ENCODE measurements at regions not wholly inside any gene's neighbourhood (a gene's known extent, or its start where the extent isn't known, plus 50 kb on each side); places are given as distances from the start of the nearest gene placed in this dataset.

DNA sequence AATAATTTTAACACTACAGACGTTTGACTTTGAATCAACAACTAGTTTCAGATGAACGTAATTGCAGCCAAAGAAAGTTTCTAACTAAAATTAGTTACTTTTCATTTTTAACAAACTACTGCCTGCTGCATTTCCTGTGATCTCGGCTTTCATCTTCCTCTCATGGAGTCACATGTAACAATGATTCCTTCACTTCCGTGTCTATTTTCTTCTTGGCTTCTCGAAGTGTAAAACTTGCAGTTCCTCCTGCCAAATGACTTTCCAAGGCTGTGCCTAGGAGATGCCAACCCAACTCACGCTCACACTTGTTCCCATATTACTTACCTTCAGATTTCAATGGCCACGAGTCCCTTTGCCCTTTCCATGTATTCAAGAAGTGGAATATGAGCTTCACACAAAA lies 1406.3 kb upstream of the CELF4 start:
- H3K27ac ChIP-seq (ENCODE audit: low read depth, low read length, poor library complexity, severe bottlenecking), result no peak overlapping the region
- no peaks in the 10 kb centered on the region for H3K27me3 ChIP-seq (ENCODE audit: insufficient read depth, low read length)
- no peak overlapping the region for H3K4me2 ChIP-seq (ENCODE audit: low read length)
- no peak overlapping the region for H3K9ac ChIP-seq (ENCODE audit: low read length)
- H3K4me3 ChIP-seq (ENCODE audit: low read depth, low read length, poor library complexity, severe bottlenecking), result no peak overlapping the region
- no peak for TF ChIP-seq EZH2 (IDR thresholded peaks at IDR 0.05; ENCODE audit: borderline replicate concordance, low read length)
- TF ChIP-seq, protein P1, sequence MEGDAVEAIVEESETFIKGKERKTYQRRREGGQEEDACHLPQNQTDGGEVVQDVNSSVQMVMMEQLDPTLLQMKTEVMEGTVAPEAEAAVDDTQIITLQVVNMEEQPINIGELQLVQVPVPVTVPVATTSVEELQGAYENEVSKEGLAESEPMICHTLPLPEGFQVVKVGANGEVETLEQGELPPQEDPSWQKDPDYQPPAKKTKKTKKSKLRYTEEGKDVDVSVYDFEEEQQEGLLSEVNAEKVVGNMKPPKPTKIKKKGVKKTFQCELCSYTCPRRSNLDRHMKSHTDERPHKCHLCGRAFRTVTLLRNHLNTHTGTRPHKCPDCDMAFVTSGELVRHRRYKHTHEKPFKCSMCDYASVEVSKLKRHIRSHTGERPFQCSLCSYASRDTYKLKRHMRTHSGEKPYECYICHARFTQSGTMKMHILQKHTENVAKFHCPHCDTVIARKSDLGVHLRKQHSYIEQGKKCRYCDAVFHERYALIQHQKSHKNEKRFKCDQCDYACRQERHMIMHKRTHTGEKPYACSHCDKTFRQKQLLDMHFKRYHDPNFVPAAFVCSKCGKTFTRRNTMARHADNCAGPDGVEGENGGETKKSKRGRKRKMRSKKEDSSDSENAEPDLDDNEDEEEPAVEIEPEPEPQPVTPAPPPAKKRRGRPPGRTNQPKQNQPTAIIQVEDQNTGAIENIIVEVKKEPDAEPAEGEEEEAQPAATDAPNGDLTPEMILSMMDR (IDR thresholded peaks at IDR 0.05; ENCODE audit: low read length), result no peak
- H3K4me1 ChIP-seq (ENCODE audit: insufficient read depth, low read length, severe bottlenecking), result no peaks in the 10 kb centered on the region
- H3F3A ChIP-seq (ENCODE audit: insufficient read depth, low read length), result no peaks in the 10 kb centered on the region
- H4K20me1 ChIP-seq (ENCODE audit: insufficient read depth, low read length), result no peaks in the 10 kb centered on the region
- H3K79me2 ChIP-seq (ENCODE audit: insufficient read depth, low read length), result no peaks in the 10 kb centered on the region
- no peaks in the 10 kb centered on the region for H3K9me2 ChIP-seq (ENCODE audit: low read depth, low read length)
- no peak overlapping the region for H2AFZ ChIP-seq (ENCODE audit: low read length)
- H3K36me3 ChIP-seq (ENCODE audit: insufficient read depth, low read length), result no peaks in the 10 kb centered on the region
- no peaks in the 10 kb centered on the region for H3K9me3 ChIP-seq (ENCODE audit: low read length)

DNA sequence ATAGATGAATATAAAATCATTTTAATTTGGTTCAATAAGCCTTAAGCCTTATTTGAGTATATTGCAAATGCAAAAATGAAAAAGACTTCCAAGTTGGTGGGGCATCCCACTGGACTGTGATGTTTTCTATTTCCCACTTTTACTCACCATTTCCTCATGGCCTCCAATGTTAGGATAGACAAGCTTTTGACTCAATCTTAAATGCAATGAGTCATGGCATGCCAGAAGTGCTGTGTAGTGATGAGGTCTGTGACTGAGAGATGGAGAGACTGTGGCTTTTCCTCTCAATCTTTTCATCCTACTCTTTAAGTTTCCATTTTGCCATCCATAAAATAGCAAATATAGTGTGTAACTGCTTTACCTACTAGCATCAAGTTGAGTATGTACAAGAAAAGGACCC lies 1401.2 kb upstream of the CELF4 start:
- Histone ChIP-seq H3K79me2 (ENCODE audit: insufficient read depth, low read length) (no peaks in the 10 kb centered on the region), H3F3A (ENCODE audit: insufficient read depth, low read length) (no peaks in the 10 kb centered on the region), H3K9me3 (ENCODE audit: low read length) (no peaks in the 10 kb centered on the region), H3K4me1 (ENCODE audit: insufficient read depth, low read length, severe bottlenecking) (no peaks in the 10 kb centered on the region), H3K27ac (ENCODE audit: low read depth, low read length, poor library complexity, severe bottlenecking) (no peak overlapping the region), H3K4me2 (ENCODE audit: low read length) (no peak overlapping the region), H2AFZ (ENCODE audit: low read length) (no peak overlapping the region), H3K9ac (ENCODE audit: low read length) (no peak overlapping the region), H3K27me3 (ENCODE audit: insufficient read depth, low read length) (no peaks in the 10 kb centered on the region), H4K20me1 (ENCODE audit: insufficient read depth, low read length) (no peaks in the 10 kb centered on the region), H3K36me3 (ENCODE audit: insufficient read depth, low read length) (no peaks in the 10 kb centered on the region), H3K4me3 (ENCODE audit: low read depth, low read length, poor library complexity, severe bottlenecking) (no peak overlapping the region), H3K9me2 (ENCODE audit: low read depth, low read length) (no peaks in the 10 kb centered on the region)
- TF ChIP-seq, protein P1 (IDR thresholded peaks at IDR 0.05; ENCODE audit: low read length), result no peak
- TF ChIP-seq EZH2 (IDR thresholded peaks at IDR 0.05; ENCODE audit: borderline replicate concordance, low read length), result no peak

DNA sequence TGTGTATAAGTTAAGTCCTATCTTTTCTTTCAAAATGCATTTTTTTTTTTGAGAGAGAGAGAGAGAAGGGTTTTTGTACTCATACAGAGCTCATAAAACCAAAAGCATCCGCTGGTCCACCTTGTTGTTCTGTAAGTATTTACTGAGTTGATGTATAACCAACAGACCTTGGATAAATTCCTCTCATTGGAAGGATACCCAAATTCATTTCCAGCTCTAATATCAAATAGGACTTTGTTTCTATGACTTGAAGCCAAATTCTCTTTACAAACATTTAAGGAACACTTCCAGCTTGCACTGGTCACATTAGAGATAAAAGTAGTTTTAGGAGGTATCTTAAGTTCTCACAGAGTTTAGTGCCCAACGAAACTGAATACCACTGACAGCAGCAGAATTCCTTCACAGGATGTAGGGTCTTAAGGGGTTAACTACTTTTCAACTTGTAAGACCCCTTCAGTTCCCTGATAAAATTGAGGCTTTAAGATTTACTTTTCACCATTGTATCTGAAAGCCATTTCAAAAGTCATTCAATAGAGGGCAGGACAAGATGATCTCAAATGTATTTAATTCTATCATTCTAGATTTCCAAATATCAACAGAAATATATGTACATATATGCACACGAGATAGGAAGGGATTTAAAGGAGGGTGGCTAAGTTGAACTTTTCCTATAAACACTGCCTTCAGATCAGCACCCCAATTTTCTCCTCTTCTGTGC lies 1398.5 kb upstream of the CELF4 start:
- no peak overlapping the region for H3K4me2 ChIP-seq (ENCODE audit: low read length)
- no peaks in the 10 kb centered on the region for H3K9me2 ChIP-seq (ENCODE audit: low read depth, low read length)
- no peaks in the 10 kb centered on the region for H3K79me2 ChIP-seq (ENCODE audit: insufficient read depth, low read length)
- H3K27ac ChIP-seq (ENCODE audit: low read depth, low read length, poor library complexity, severe bottlenecking), result no peak overlapping the region
- H3K27me3 ChIP-seq (ENCODE audit: insufficient read depth, low read length), result no peaks in the 10 kb centered on the region
- no peaks in the 10 kb centered on the region for H3F3A ChIP-seq (ENCODE audit: insufficient read depth, low read length)
- H3K4me1 ChIP-seq (ENCODE audit: insufficient read depth, low read length, severe bottlenecking), result no peaks in the 10 kb centered on the region
- H3K4me3 ChIP-seq (ENCODE audit: low read depth, low read length, poor library complexity, severe bottlenecking), result no peak overlapping the region
- no peaks in the 10 kb centered on the region for H3K9me3 ChIP-seq (ENCODE audit: low read length)
- TF ChIP-seq, protein P1 (IDR thresholded peaks at IDR 0.05; ENCODE audit: low read length), result no peak
- no peak for TF ChIP-seq EZH2 (IDR thresholded peaks at IDR 0.05; ENCODE audit: borderline replicate concordance, low read length)
- no peak overlapping the region for H2AFZ ChIP-seq (ENCODE audit: low read length)
- no peaks in the 10 kb centered on the region for H3K36me3 ChIP-seq (ENCODE audit: insufficient read depth, low read length)
- no peak overlapping the region for H3K9ac ChIP-seq (ENCODE audit: low read length)
- H4K20me1 ChIP-seq (ENCODE audit: insufficient read depth, low read length), result no peaks in the 10 kb centered on the region
